GM12865 (cell line): ENCODE measurements at regions not wholly inside any gene's neighbourhood (a gene's known extent, or its start where the extent isn't known, plus 50 kb on each side); places are given as distances from the start of the nearest gene placed in this dataset.

Experiments
- DNase-seq: peaks from one replicate; pipeline ENCODE4 v3.0.0; 2010; ENCODE audit warnings: low read depth
- H3K4me3 ChIP-seq: 2 replicates; pipeline ENCODE4 v1.5.1; 2011; ENCODE audit warnings: mild to moderate bottlenecking, low read depth, low read length, control low read depth
- TF ChIP-seq, protein P1 (sequence below): IDR thresholded peaks from 2 replicates; pipeline ENCODE4 v1.5.1; 2011; ENCODE audit warnings: low read length, control low read depth, low read depth, inconsistent platforms; ENCODE audit not compliant: insufficient read depth; ENCODE audit errors: missing control alignments

- H3K4me3 ChIP-seq, result no peak overlapping the region
- TF ChIP-seq, protein P1, sequence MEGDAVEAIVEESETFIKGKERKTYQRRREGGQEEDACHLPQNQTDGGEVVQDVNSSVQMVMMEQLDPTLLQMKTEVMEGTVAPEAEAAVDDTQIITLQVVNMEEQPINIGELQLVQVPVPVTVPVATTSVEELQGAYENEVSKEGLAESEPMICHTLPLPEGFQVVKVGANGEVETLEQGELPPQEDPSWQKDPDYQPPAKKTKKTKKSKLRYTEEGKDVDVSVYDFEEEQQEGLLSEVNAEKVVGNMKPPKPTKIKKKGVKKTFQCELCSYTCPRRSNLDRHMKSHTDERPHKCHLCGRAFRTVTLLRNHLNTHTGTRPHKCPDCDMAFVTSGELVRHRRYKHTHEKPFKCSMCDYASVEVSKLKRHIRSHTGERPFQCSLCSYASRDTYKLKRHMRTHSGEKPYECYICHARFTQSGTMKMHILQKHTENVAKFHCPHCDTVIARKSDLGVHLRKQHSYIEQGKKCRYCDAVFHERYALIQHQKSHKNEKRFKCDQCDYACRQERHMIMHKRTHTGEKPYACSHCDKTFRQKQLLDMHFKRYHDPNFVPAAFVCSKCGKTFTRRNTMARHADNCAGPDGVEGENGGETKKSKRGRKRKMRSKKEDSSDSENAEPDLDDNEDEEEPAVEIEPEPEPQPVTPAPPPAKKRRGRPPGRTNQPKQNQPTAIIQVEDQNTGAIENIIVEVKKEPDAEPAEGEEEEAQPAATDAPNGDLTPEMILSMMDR, result no peak
- DNase-seq, result no peak
These were observed 165.7 kb upstream of the MAMLD1 start for GRCh38 chrX:150197388-150197787.

DNA sequence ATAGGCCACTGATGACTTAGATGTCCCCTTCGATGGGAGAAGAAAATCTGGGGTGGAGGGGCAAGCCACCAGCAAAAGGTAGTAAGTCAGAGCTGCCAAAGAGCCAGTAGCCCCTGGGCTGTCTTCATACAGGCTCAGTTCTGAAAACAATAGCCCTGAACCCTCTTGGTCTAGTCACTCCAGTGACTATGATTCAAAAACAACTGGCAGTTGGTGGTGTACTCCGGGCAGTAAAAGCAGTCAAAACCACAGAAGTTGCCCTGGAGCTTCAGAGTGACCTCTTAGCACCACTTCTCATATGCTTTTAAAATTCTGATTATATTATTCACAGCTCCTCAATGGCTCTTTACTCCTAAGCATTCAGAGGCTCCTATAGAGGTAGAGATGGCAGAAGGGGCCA, 164.3 kb upstream of the MAMLD1 start:
- H3K4me3 ChIP-seq, result no peak overlapping the region
- no peak for DNase-seq
- TF ChIP-seq, protein P1, result no peak

DNA sequence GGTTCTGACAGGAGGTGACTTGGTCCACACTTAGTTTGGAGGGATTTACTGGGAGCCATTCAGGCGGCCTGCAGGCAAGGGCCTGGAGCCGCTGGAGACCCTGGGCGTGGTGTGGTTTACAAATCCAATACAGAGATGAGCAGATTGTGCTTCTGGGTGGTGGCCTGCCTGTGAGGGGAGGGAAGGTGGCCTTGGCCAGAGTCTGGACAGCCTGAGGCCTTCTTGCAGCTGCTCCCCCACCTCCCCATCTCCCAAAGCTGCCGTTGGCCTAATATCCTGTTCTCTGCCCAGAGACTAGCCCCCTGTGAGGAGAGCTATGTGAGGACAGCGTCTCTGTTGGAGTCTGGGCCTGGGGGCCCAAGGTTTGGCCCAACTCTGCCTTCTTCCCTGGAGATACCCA, 163.9 kb upstream of the MAMLD1 start:
- H3K4me3 ChIP-seq, result no peak overlapping the region
- DNase-seq, result no peak
- TF ChIP-seq, protein P1, result no peak

DNA sequence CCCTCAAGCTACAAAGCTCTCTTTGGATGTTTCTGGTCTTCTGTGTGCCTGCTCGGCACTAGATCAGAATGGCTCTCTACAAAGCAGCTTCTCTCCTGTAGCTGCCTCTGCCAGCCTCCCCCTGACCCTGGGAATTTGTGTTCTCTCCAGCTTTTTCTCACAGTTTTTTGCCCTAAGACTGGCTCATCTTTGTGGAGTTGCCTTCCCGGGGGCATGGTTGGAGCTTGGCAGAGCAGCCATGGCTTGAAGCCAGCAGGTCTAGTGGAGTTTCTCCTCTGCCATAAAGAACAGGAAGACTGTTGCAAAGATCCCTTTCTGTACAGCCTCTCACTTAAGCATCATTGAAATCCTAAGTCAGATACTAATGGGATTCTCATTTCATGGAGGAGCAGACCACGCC, 163.3 kb upstream of the MAMLD1 start:
- no peak for DNase-seq
- TF ChIP-seq, protein P1, result no peak
- no peak overlapping the region for H3K4me3 ChIP-seq

- DNase-seq, result no peak
- H3K4me3 ChIP-seq, result no peak overlapping the region
- TF ChIP-seq, protein P1, result no peak
These were observed 162.8 kb upstream of the MAMLD1 start for GRCh38 chrX:150200361-150200760.

DNA sequence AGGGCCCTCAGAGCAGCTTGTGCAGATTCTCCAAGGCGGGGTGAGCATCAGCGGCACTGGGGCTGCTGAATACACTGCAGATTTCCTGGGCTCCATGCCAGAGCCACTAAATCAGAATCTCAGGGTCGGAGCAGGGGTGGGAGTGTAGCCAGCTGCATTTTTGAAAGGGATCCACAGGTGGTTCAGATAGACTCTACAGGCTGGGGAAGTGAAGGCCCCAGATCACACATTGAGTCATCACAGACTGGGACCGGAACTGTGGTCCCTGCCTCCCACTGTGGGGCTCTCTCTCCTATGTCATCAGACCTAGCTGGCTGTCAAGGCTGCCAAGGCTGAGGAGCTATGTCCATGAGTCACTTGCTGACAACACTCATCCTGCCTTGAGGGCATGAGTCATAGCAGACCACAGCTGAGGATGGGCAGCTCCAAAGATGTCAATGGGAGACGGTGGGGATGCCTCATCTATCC, 162.3 kb upstream of the MAMLD1 start:
- DNase-seq, result peak; percentile 84
- H3K4me3 ChIP-seq, result no peak overlapping the region
- TF ChIP-seq, protein P1, result no peak

- no peak overlapping the region for H3K4me3 ChIP-seq
- TF ChIP-seq, protein P1, result no peak
- no peak for DNase-seq
These were observed 161.7 kb upstream of the MAMLD1 start for GRCh38 chrX:150201391-150201790.
